22Rv1 (cell line): ENCODE measurements at regions not wholly inside any gene's neighbourhood (a gene's known extent, or its start where the extent isn't known, plus 50 kb on each side); places are given as distances from the start of the nearest gene placed in this dataset.

Experiments
- CTCF ChIP-seq: fragments of 450-650 bp; IDR thresholded peaks from 2 replicates; pipeline ENCODE4 v1.5.1; 2017; ENCODE audit warnings: mild to moderate bottlenecking
- ZFX ChIP-seq: fragments of 450-650 bp; IDR thresholded peaks from 2 replicates; pipeline ENCODE4 v1.6.1; 2017; ENCODE audit warnings: antibody characterized with exemption, borderline replicate concordance

- TF ChIP-seq CTCF, result no peak
- no peak for TF ChIP-seq ZFX
Measured at GRCh38 chr2:204089574-204089973, 153.0 kb downstream of the ICOS start.
